B cell (primary cell): ENCODE measurements at regions not wholly inside any gene's neighbourhood (a gene's known extent, or its start where the extent isn't known, plus 50 kb on each side); places are given as distances from the start of the nearest gene placed in this dataset.

ENCODE experiments used
- ATAC-seq: fragments of 200-7000 bp; cut with Tn5 transposase; one replicate; pipeline ENCODE4 v1.10.0; 2021; ENCODE audit warnings: low read depth, mild to moderate bottlenecking, moderate number of reproducible peaks, moderate library complexity
- CTCF ChIA-PET: fragments of 350-600 bp; sonication (Branson Sonifier 250); formaldehyde crosslinking; loops from one replicate; lab custom pipeline; 2021; ENCODE audit warnings: antibody characterized with exemption, inconsistent platforms; lab: Charles Lee
- POLR2A ChIA-PET: fragments of 350-600 bp; sonication (Branson Sonifier 250); formaldehyde crosslinking; loops from one replicate; lab custom pipeline; 2021; ENCODE audit warnings: antibody characterized with exemption; lab: Charles Lee
- DNase-seq: peaks from one replicate; pipeline ENCODE4 v3.0.0; 2013
- H2AFZ ChIP-seq: 2 replicates; pipeline ENCODE4 v1.6.1; 2012; ENCODE audit warnings: mild to moderate bottlenecking, low read depth, low read length; ENCODE audit not compliant: insufficient read depth, poor library complexity, severe bottlenecking
- H3K27ac ChIP-seq, 2 donors: 1 replicate in 1 of 2; 2 replicates in 1 of 2; pipeline ENCODE4 v1.5.1; 2012 to 2013; ENCODE audit warnings: low read length in 2 of 2, mild to moderate bottlenecking in 2 of 2, moderate library complexity in 1 of 2
- H3K27me3 ChIP-seq, 4 experiments: fragments of 200-600 bp in 1 of 4; sonication (generic) in 1 of 4; replicated peaks in 1 of 4; 1 replicate in 2 of 4; 2 replicates in 2 of 4; pipeline versions ENCODE4 v1.6.1 to v1.7.0; 2013 to 2016; ENCODE audit warnings: low read length in 3 of 4, mild to moderate bottlenecking in 2 of 4, mixed read lengths in 1 of 4, moderate library complexity in 1 of 4; ENCODE audit not compliant: insufficient read depth in 4 of 4, control insufficient read depth in 3 of 4; ENCODE audit errors: control extremely low read depth in 1 of 4
- H3K36me3 ChIP-seq, 2 experiments: replicated peaks in 1 of 2; 1 replicate in 1 of 2; 2 replicates in 1 of 2; pipeline versions ENCODE4 v1.6.1 to v1.7.1; 2013; ENCODE audit warnings: low read length in 1 of 2; ENCODE audit not compliant: insufficient read depth in 2 of 2, control insufficient read depth in 1 of 2; ENCODE audit errors: control extremely low read depth in 1 of 2, extremely low read depth in 1 of 2
- H3K4me1 ChIP-seq, 2 donors: fragments of 200-600 bp in 1 of 2; sonication (generic) in 1 of 2; 1 replicate in 1 of 2; 2 replicates in 1 of 2; pipeline versions ENCODE4 v1.5.1 to v1.6.1; 2013 to 2017; ENCODE audit warnings: low read length in 2 of 2; ENCODE audit not compliant: control insufficient read depth in 2 of 2, insufficient read depth in 2 of 2
- H3K4me2 ChIP-seq: replicated peaks from 2 replicates; pipeline ENCODE3; 2012; ENCODE audit warnings: mild to moderate bottlenecking, low read depth, low read length; ENCODE audit not compliant: poor library complexity, severe bottlenecking
- H3K4me3 ChIP-seq, 5 experiments: fragments of 200-600 bp in 1 of 5; sonication (generic) in 1 of 5; 1 replicate in 3 of 5; 2 replicates in 2 of 5; pipeline versions ENCODE4 v1.5.1 to v1.7.0; 2011 to 2016; ENCODE audit warnings: low read length in 4 of 5, mild to moderate bottlenecking in 4 of 5, low read depth in 2 of 5, control low read depth in 1 of 5, moderate library complexity in 1 of 5; ENCODE audit not compliant: insufficient read depth in 1 of 5; ENCODE audit errors: control extremely low read depth in 1 of 5, extremely low read depth in 1 of 5
- H3K79me2 ChIP-seq: fragments of 200-600 bp; sonication (generic); one replicate; pipeline ENCODE4 v1.6.0; 2016; ENCODE audit warnings: low read length; ENCODE audit not compliant: control insufficient read depth, insufficient read depth
- H3K9ac ChIP-seq: fragments of 200-600 bp; sonication (generic); 2 replicates; pipeline ENCODE4 v1.6.1; 2017; ENCODE audit warnings: mild to moderate bottlenecking, low read length, moderate library complexity
- H3K9me3 ChIP-seq, 3 donors: one replicate each; pipeline versions ENCODE4 v1.6.1 to v1.7.1; 2013; ENCODE audit warnings: low read length in 2 of 3; ENCODE audit not compliant: control insufficient read depth in 2 of 3, insufficient read depth in 1 of 3; ENCODE audit errors: control extremely low read depth in 1 of 3
- H4K20me1 ChIP-seq: 2 replicates; pipeline ENCODE4 v1.6.0; 2012; ENCODE audit warnings: mild to moderate bottlenecking, low read length; ENCODE audit not compliant: insufficient read depth, control insufficient read depth, poor library complexity, severe bottlenecking
- H3K27ac Mint-ChIP-seq: one replicate; pipeline ENCODE4 v1.8.0; 2021; ENCODE audit warnings: mixed read lengths
- H3K27me3 Mint-ChIP-seq: one replicate; pipeline ENCODE4 v1.8.0; 2021; ENCODE audit warnings: mixed read lengths
- H3K4me1 Mint-ChIP-seq: one replicate; pipeline ENCODE4 v1.8.0; 2021; ENCODE audit warnings: mixed read lengths
- H3K4me3 Mint-ChIP-seq: one replicate; pipeline ENCODE4 v1.8.0; 2021; ENCODE audit warnings: mixed read lengths
- H3K9me3 Mint-ChIP-seq: one replicate; pipeline ENCODE4 v1.8.0; 2022; ENCODE audit warnings: mixed read lengths; ENCODE audit not compliant: insufficient read depth
- EZH2 ChIP-seq: IDR thresholded peaks from 2 replicates; pipeline ENCODE4 v1.6.1; 2012; ENCODE audit warnings: borderline replicate concordance, low read depth, mild to moderate bottlenecking, moderate library complexity, low read length; ENCODE audit not compliant: insufficient read depth, poor library complexity, severe bottlenecking
- WGBS: methylation state at CpG from one replicate; pipeline ENCODE4 v1.1.5; 2013; ENCODE audit warnings: missing lambda C conversion rate; ENCODE audit not compliant: insufficient coverage; 5-methylcytosine and 5-hydroxymethylcytosine counted together
- intact Hi-C: fragments of 100-400 bp; cut with micrococcal nuclease; formaldehyde crosslinking; loops from one replicate; pipeline ENCODE4 v1.10.0; 2022
- TF ChIP-seq, protein P1 (sequence below): fragments of 200-600 bp; IDR thresholded peaks from one replicate; pipeline ENCODE4 v1.8.0; 2022; ENCODE audit warnings: antibody characterized with exemption, mild to moderate bottlenecking

DNA sequence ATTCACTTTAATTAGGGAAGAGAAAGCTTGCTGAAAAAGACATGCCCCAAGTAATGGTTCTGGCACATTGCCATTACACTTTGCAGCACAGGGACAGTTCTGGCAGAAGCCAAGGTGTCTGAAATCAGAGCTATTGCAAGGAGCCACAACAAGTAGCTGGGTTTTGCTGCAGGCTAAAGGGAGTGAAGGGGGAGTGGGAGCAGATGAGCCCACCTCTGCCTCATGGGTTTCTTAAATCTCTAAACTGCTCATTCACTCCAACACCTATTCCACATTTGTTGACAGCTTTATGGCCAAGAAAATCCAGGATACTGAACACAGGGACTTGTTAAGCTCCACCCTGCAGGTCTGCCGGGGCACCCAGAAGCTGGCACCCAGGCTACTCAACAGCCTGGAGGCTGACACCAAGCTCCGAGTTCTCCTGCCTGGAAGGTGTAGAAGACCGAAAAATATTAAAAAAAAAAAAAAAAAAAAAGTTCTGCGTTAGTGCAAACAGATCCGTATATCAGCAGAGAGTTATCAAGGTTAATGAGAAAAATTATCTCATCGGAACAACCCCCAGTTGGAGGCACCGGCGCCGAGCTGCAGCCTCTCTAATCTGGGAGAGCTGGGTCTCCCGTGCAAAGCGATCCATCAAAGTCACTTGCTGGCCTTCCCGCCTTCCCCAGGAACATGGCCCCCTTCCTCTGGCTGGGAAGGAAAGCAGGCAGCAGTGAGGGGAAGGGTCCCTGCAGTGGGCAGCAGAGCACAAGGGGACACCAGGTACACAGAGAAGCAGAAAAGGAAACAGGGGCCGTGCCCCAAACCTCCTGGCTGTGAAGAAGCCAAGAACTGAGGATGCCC lies 123.7 kb downstream of the HNMT start:
- H3K9me3 Mint-ChIP-seq = no peaks in the 10 kb centered on the region
- H3K79me2 ChIP-seq = no peaks in the 10 kb centered on the region
- H3K27me3 ChIP-seq = no peaks in the 10 kb centered on the region
- no peaks in the 10 kb centered on the region for H3K4me1 ChIP-seq
- 95% methylated on average over 10 of the region's 13 CpGs for WGBS
- ChIA-PET POLR2A (no interaction called here), CTCF (interaction anchor here (0.5 kb wide), 1 partner anchor 33 kb away, joined by 3 read pairs; no protein-coding TSS in a partner anchor)
- H3K9me3 ChIP-seq = no peaks in the 10 kb centered on the region
- H3K27me3 Mint-ChIP-seq = no peaks in the 10 kb centered on the region
- H3K4me3 Mint-ChIP-seq = no peak overlapping the region
- no peak overlapping the region for H3K9ac ChIP-seq
- no peak overlapping the region for H3K27ac Mint-ChIP-seq
- H3K36me3 ChIP-seq = no peaks in the 10 kb centered on the region
- no peaks in the 10 kb centered on the region for H3K4me1 Mint-ChIP-seq
- DNase-seq (no peak), ATAC-seq (no peak)
- H2AFZ ChIP-seq = no peak overlapping the region
- H4K20me1 ChIP-seq = no peaks in the 10 kb centered on the region
- TF ChIP-seq, protein P1, sequence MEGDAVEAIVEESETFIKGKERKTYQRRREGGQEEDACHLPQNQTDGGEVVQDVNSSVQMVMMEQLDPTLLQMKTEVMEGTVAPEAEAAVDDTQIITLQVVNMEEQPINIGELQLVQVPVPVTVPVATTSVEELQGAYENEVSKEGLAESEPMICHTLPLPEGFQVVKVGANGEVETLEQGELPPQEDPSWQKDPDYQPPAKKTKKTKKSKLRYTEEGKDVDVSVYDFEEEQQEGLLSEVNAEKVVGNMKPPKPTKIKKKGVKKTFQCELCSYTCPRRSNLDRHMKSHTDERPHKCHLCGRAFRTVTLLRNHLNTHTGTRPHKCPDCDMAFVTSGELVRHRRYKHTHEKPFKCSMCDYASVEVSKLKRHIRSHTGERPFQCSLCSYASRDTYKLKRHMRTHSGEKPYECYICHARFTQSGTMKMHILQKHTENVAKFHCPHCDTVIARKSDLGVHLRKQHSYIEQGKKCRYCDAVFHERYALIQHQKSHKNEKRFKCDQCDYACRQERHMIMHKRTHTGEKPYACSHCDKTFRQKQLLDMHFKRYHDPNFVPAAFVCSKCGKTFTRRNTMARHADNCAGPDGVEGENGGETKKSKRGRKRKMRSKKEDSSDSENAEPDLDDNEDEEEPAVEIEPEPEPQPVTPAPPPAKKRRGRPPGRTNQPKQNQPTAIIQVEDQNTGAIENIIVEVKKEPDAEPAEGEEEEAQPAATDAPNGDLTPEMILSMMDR = no peak
- no peak overlapping the region for H3K27ac ChIP-seq
- H3K4me2 ChIP-seq = no peak overlapping the region
- intact Hi-C loops = no loop called here
- no peak overlapping the region for H3K4me3 ChIP-seq

DNA sequence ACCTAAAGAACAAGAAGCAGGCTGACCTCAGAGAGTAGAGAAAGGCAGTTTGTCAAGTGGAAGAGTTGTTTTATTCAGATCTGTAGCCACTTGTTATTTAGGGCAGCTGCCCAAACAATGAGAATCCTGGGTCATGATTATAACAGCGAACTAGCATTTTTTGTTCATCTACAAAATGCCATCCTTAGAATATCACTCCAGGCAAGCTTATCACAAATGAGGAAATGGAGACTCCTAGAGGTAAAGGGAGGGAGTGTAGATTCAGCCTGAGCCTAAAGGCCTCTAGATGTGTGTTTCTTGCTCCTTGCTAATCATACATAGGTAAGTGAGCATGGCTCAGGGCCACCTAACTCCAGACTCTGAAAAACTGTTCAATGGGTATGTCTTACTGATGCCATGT lies 126.1 kb downstream of the HNMT start:
- ChIA-PET CTCF (no interaction called here), POLR2A (no interaction called here)
- H3K4me1 ChIP-seq = no peaks in the 10 kb centered on the region
- Mint-ChIP-seq H3K9me3 (no peaks in the 10 kb centered on the region), H3K4me1 (no peaks in the 10 kb centered on the region), H3K27ac (no peak overlapping the region), H3K27me3 (no peaks in the 10 kb centered on the region), H3K4me3 (no peak overlapping the region)
- TF ChIP-seq EZH2 = no peak
- TF ChIP-seq, protein P1 = no peak
- no peak overlapping the region for H3K9ac ChIP-seq
- H2AFZ ChIP-seq = no peak overlapping the region
- no peaks in the 10 kb centered on the region for H3K9me3 ChIP-seq
- DNase-seq = no peak
- H3K4me2 ChIP-seq = no peak overlapping the region
- no peak overlapping the region for H3K4me3 ChIP-seq
- no peaks in the 10 kb centered on the region for H3K27me3 ChIP-seq
- H3K36me3 ChIP-seq = no peaks in the 10 kb centered on the region
- no peak overlapping the region for H3K27ac ChIP-seq
- no peak for ATAC-seq
- intact Hi-C loops = no loop called here
- H3K79me2 ChIP-seq = no peaks in the 10 kb centered on the region
- no CpG with 5 or more reads among the region's 1 CpG for WGBS
- no peaks in the 10 kb centered on the region for H4K20me1 ChIP-seq
